RCC 7860 (cell line): ENCODE measurements at regions not wholly inside any gene's neighbourhood (a gene's known extent, or its start where the extent isn't known, plus 50 kb on each side); places are given as distances from the start of the nearest gene placed in this dataset.

Source experiments
- DNase-seq: peaks from one replicate; pipeline ENCODE4 v3.0.0-alpha.2; 2015; ENCODE audit warnings: low spot score
- FAIRE-seq: peaks from 2 replicates; lab custom pipeline; 2012; peaks lifted over from hg19 to GRCh38; lab: Jason Lieb, UNC

DNA sequence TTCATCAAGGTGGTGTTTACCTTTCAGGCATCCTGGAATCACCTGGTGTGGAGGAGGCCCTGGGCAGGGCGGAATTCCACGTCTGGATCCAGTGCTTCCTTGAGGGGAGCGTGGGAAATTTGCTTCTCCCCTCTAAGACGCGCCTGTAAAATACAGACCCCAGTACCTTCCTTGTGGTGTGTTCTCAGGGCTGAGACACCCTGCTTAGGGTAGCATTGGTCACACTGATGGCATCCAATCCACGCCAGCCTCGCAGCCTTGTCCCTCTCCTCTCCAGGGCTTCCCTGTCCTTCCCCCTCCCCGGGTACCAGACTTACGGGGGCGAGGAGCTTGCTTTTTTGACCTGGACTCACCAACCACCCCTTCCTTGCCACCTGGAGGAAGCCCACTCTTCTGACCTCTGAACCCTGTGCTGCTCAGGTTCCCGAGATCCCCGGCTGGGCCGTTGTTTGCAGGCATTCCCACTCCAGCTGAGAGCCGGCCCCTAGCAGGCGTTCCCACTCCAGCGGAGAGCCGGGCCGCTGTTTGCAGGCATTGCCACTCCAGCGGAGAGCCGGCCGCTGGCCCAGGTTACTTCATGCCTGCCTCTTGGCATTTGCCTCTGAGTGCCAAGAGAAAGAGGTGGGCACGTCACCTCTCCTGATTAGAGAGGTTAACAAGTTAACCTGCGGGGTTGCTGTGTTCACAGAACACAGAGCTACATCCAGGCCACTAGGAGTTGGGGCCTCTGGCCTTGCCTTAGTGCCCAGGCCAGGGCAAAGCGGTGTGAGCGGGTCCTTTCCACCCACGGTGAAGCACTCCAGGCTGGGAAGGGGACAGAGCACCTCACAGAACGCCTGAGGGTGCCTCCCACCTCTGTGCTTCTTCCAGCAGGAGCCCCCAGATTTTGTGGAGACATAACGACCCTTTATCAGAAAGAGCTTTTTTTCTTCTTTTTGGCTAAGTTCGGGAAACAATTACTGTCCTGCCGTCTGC lies 254.0 kb upstream of the PPP2R2D start:
- no peak for DNase-seq
- FAIRE-seq, result no peak

DNA sequence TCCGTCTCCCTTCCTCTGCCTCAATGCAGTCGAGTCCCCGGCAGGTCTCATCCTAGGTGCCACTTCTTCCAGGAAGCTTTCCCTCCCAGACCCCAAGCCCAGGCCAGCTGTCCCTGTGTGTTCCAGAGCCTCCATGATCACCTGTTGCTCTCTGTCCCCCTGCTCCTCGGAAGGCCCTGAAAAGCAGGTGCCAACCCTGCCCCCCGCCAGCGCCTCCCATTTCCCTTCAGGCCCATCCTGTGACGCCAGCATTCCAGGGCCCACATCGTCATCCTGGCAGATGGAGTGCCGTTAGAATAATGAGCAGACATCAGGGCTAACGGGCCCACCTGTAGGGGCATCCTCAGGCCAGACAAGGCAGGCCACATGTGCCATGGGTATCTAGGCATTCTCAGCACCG lies 253.0 kb upstream of the PPP2R2D start:
- FAIRE-seq (no peak), DNase-seq (no peak)

DNA sequence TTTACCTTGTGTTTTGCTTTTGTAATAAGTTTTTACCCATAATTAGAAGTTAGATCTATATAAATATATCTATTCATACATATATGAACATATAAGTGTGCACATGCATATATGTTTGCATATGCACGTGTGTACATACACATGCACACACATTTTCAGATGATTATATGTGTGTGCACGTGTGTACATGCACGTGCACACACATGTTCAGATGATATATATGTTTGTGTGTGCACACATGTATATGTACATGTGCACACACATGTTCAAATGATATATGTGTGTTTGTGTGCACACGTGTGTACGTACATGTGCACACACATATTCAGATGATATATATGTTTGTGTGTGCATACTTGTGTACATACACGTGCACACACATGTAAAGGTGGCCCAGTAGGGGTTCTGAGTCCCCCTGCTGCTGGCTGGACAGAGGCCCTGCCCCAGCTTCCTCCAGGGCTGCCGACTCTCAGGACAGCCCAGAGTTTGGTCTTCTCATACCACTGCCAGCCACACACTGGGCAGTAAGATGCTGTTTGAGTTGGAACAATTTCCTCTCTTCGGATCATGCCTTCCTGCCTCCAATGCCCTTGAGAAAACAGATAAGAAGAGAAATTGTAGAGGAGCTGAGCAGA lies 252.3 kb upstream of the PPP2R2D start:
- DNase-seq (no peak), FAIRE-seq (no peak)

DNA sequence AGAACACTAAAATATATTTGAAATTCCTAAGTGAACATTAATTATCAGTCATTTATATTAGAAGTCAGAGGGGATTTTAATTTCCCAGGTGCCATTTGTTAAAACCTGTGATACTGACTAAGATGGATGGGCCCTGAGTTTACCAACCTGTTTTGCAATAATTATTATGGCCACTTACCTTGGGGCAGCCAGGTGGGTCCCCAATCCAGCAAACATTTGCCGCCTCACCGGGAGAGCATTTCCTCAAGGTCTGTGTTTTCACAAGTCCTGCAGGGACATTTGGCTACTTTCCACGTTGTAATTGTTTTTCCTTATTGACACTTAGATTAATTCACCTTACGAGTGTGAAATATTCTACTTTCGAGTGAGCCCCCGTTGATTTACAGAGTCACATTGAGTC lies 251.2 kb upstream of the PPP2R2D start:
- DNase-seq (no peak), FAIRE-seq (no peak)

DNA sequence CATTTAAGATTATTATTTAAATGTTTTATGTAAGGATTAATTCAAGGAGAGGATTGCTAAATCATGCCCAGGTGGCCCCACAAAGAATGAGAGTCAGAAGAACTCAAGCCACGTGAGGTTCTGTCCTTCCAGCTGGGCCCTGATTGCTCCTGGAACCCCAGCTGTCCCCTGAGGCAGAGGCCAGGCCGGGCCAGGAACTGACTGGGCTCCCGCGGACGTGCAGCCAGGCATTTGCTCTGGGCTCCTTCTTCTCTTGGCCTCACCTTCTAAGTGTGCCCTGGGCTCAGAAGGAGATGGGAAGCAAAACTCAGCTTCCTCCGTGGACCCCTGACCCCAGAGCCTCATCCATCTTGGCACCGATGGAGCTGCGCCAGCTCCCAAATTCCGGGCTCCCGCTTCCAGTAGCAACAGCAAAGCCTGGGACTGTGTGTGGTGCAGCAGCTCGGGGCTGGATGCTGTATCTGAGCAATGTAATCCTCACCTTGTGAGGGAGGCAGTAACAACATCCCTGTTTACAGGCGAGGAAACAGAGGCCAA lies 250.6 kb upstream of the PPP2R2D start:
- FAIRE-seq, result no peak

DNA sequence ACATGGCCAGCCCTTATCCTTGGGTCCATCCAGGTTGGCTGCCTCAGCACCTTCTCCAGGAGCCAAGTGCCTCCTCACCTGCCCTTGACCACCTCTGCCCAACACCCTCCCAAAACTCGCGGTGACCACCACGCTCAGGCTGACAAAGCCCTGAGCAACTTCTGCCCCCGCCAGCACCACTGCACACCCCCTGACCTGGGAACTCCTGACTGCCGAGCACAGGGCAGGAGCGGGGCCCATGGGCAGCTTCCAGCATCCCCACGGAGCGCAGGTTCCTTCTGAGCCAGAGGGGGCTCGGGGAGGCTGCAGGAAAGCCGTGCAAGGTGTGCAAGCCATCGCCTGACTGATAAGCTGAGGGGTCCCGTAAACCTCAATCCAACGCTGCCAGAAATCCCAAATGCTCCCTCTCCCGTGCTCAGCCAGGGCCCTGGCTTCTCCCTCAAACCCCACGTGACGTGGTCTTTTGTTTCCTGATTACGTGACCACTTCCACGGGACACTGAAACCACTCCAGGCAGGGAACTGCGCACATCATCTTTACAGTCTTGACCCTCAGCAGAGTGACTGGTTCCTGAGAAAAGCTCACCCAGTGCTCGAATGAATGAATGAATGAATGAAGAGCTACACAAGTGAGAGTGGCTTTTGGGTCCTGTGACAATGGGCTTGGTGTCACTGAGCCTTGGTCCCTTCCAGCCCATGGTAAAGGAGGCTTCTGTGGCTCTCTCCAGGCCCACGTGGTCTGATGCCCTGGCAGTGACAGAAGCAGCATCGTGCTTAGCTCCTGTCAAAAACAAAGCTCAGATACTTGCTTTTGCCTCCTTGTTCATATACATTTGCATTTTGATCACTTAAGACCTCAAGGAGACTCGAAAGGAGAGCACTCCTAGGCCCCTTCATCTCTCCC lies 249.8 kb upstream of the PPP2R2D start:
- no peak for DNase-seq
- FAIRE-seq, result no peak

More for the DNA sequence above, 250.6 kb upstream of the PPP2R2D start:
- no peak for DNase-seq

DNA sequence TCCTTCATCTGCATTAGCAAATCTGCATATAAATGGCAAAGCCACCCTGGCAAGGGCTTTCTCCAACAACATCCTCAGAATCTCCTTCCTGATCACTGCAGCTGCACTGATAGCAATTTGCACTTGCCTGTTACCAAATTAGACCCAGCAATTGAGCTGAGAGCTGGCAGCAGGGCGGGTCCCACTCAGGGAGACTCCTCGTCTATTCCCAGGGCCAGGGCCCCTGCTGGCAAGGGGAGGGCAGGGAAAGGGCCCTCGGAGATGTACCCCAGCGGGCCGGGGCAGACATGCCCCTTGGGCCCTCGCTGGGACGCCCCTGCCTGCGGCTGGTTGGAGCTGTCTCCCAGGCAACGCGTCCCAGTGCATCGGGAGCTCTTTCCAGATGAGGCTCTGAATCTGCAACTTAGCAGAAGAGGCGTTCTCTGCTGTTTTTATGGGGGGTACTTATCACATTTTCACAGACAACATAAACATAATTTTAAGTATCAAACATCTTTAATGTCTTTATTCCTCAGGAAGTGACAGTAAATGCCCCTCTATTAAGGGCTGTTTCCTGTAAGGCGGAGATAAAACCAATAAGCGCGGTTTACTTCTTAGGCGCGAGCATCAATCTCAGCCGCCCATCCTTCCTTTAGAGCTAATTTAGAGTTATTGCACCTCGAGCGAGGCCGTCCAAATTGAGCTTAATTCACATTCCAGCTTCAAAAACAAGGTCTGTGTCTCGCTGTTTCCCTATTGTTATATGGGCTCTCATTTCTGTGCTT lies 249.0 kb upstream of the PPP2R2D start:
- FAIRE-seq, result no peak
- DNase-seq, result no peak

DNA sequence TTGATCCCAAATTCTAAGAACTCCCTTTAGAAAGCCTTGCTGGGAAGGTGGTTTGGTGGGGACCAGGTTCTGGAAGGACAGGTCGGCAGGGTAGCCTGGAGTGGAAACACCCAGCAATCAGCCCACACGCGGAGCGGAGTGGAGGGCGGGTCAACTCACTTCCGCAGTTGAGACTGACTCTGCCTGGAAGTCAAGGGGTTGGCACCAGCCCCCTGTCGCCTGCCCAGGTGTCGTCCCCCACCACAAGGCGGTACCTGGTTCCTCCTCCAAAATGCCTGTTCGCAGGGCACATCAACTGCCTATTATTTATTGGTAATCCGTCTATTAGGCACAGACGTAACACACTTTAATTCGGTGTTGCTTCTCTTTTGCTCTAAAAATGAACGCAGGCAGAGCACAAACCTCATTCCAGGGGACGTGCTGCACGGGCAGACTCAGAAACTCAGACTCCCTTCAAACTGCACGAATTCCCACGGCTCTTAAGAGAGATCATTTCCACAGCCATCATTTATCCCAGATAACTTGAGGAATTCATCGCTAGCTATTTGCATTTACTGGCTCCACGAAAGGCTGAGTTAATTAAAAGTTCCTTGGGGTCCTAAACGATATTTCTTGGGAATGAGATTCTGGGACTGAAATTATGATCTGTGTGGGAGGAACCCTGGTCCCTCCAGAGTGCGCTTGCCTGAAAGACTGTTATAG lies 248.2 kb upstream of the PPP2R2D start:
- DNase-seq, result no peak
- FAIRE-seq, result no peak

DNA sequence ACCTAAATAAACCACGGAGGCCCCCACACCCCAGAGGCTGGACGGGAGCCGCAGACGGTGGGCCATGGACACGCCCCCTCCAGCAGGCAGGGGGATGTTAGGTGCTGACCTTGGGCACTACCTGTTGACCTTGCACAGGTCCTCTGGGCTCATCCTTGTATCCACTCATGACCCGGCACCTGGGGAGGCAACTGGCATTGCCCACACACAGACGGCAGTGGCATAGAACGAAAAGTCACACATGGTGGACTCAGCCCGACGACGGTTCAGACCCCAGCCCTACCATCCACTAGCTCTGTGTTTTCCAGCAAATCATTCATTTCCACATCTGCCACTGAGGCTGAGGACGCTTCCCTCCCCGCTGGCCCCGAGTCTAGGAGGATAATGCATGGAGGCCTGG lies 247.7 kb upstream of the PPP2R2D start:
- DNase-seq (no peak), FAIRE-seq (no peak)

DNA sequence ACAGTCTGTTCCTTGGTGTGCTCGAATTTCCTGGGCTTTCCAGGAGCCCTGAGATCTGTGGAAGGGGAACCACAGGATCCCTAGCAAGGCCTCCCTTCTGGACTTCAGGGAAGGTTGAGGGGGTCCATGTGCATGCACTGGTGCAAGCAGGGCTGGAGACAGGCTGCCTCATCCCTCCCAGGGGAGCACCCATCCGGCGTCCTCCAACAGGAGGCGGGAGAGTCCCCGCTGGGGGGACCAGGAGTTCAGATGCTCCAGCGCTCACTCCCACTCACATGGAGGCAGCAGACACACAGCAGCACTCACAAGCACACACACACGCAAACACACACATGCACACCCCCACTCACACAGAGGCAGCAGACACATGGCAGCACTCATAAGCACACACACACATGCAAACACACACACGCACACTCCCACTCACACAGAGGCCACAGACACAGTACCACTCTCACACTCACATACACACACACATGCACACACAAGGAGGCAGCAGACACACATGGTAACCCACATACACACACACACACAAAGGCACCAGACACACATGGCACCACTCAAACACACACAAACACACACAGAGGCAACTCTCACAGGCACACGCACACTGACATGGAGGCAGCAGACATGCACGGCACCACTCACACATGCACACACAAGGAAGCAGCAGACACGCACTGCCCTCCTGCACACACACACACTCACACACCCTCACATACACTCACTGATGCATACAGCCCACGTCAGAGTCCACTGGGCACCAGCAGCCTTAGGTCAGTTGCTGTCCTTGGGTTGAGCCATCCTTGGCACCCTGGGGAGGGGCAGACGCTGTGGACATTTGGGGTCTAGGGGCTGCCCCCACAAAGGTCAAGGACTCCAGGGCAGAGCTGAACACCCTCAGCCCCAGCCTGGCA lies 247.0 kb upstream of the PPP2R2D start:
- DNase-seq, result no peak
- no peak for FAIRE-seq

DNA sequence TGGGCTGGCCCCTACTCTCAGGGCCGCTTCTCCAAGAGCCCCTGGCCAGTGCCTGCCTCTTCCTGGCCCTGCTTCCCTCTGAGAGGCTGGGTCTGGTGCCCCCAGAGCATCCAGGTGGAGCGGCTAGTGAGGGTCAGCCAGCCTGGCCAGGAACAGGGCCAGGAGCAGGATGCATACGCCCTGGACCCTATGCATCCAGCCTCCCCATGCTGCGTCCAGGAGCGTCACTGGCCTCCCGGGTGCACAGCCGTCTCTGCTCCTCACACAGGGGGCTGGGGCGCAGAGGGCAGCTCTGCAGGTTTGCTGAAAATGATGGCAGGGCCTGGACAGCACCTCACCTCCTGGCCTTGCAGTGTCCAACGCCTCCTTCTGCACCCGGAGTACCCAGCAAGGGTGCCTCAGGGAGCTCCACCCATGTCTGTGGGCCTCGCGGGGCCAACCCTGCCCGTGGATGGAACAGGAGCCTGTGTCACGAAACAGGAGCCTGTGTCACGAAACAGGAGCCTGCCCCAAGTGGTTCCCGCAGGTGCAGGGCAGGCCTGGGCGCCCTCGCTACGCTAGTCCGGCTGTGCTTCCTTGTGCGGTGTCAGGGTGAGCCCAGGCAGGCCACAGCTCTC lies 246.2 kb upstream of the PPP2R2D start:
- FAIRE-seq, result no peak
- DNase-seq, result no peak

DNA sequence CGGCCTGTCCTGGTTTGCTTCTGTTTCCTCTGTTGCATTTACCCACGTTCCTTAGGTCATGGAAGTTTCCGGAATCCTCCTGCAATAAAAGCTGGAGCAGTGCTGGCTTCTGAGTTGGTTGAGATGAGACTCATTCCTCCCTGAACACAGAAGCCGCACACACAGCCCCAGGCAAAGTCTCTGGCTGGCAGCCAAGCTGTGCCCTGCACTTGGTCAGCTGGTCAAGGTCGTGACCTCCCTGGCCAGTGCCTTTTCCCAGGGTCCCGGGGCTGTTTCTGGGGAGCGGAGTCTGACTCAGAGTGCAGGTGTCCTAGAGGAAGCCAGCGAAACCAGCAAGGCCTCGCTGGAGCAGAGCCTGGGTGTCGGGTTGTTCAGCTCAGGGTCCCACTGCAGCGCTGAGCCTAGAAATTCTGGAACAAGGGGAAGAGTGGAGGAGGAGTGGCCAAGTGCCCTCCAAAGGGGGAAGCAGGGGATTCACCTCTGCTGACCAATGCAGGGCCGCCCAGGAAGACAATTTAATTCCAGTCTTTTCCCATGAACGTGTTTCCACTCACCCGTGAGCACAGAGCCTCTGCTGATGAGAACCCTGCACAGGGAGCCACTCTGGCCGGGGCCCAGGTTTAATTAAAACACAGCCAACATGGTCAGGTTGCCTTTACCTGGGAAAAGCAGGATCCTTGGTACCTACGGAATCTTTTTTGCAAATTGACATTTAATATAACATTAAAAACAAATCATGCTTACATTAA lies 245.5 kb upstream of the PPP2R2D start:
- DNase-seq (no peak), FAIRE-seq (no peak)

DNA sequence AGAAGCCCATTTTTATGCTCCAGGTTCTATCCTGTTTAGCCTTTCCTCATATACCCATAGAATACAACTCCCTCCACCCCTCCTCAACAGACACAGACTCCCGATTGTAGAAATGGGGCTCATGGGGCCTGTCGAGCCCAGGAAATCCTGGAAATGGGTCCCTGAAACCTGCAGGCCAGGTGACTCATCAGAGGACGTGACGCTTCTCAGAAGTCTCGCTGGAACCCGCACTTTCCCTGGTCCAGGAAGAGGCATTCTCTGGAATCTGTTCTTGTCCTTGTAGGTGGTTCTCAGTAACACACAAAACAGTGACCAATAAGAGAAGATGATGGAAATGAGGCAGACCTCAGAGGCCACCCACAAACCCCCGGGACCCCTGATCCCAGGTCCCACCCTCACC lies 244.8 kb upstream of the PPP2R2D start:
- FAIRE-seq (no peak), DNase-seq (no peak)

DNA sequence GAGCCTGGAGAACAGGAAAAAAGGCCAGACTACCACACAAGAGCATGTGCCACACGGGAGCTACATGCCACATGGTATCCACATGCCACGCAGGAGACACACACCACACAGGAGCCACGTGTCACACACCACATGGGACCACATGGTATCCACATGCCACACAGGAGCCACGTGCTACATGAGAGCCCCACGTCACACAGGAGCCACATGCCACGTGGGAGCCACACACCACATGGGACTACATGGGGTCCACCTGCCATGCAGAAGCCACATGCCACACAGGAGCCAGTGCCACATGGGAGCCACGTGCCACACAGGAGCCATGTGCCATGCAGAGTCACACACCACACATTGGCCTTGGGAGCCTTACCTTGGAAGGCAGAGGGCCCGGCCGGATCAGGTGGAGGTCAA lies 244.4 kb upstream of the PPP2R2D start:
- FAIRE-seq, result no peak
- DNase-seq, result no peak

DNA sequence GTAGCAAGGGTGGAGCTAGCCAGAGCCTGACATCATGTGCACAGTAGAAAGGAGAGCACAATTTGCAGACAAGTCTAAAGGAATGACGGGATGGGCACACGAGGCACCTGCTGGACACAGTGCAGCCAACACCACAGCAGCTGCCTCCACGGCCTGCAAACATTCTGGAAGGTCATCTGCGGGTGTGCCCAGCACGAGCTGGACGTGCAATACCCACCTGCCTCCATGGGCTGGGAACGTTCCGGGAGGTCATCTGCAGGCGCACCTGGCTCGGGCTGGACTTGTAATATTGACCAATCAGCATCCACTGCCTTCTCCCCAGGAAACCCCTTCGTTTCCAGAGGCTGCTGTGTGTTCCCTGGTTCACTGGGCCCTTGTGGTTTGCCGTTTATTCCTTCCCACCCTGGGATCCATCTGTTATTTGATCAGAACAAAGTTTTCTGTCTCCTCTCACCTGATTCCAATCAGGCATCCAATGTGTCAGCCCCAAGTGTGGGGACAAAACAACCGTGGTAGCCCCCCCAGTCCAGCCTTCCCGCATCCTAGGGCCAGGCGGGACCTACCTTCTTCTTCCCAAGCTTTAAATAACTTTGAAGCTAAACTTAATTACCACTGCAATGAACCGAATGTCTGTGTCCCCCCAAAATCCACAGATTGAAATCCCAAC lies 243.4 kb upstream of the PPP2R2D start:
- DNase-seq (no peak), FAIRE-seq (no peak)

DNA sequence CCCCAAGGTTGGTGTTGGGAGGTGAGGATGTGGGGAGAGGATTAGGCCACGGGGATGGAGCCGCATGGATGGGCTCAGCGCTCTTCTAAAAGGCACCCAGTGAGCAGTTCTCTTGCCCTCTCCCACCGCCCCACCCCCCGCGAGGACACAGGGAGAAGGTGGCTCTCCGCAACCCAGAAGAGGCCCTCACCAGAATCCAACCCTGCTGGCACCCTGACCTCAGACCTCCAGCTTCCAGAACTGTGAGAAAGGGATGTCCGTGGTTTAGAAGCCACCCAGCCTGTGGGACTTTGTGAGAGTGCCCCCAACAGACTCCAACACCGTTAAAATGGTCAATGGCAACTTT lies 242.8 kb upstream of the PPP2R2D start:
- FAIRE-seq (no peak), DNase-seq (no peak)

DNA sequence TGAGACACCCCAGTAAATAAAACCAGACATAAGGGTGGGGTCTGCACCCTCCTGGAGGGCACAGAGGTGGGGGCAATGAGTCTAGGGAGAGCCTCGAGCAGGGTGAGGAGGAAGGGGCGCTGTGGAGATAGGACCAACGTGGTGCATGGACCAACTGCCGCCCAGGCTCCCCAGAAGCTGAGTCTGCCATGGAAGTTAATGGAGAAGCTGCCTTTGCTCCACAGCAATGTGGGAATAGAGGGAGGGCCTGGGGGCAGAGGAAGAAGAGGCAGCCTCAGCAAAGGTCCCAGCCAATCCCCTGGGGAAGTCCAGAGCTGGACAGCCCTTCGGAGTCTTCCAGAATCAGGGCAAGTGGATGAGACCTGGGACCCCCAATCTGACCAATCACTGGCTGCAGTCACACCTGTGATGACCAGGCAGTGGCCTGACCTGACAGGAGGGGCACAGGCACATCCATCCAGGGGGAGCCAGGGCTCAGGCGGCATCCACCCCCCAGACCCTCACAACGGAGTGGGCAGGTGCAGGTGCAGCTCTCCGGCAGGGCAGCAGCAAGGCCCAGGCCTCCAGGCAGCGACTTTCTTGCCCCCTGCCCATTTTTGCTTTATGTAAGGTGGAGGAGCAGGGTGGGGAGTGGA lies 242.2 kb upstream of the PPP2R2D start:
- DNase-seq (no peak), FAIRE-seq (no peak)
